ENCODE measurements at regions not wholly inside any gene's neighbourhood (a gene's known extent, or its start where the extent isn't known, plus 50 kb on each side); places are given as distances from the start of the nearest gene placed in this dataset.
"Not testable (repeated sequence)": the region's sequence is repeated elsewhere in the genome, so short reads cannot be mapped to it uniquely, and the experiment has no call there.

- ATAC-seq (ENCODE audit: low read depth in 2 of 2) (no peak), DNase-seq (no peak)
- peaks cover 0 to 26% (median 20%) of the 10 kb centered on the region in 7 donors for H3K9me3 Mint-ChIP-seq
- H3K27me3 Mint-ChIP-seq, result no peaks in the 10 kb centered on the region
- H3K27ac Mint-ChIP-seq, result no peak overlapping the region
- H3K4me1 Mint-ChIP-seq, result peaks cover 20 to 29% (median 24%) of the 10 kb centered on the region in 3 donors
- peaks cover 5 to 27% of the 10 kb centered on the region in 2 donors for H3K36me3 Mint-ChIP-seq
- no peak overlapping the region for H3K4me3 Mint-ChIP-seq
These were observed 210.5 kb downstream of the PALM2AKAP2 start for GRCh38 chr9:109990541-109990940.

GRCh38 chr9:109992293-109992692 lies 212.3 kb downstream of the PALM2AKAP2 start:
- no peak for DNase-seq
- Mint-ChIP-seq H3K27ac (peak overlapping the region in 1 of 6 donors; percentile 49), H3K9me3 (peaks cover 0 to 32% (median 22%) of the 10 kb centered on the region in 7 donors), H3K27me3 (no peaks in the 10 kb centered on the region), H3K36me3 (peaks cover 5 to 30% of the 10 kb centered on the region in 2 donors), H3K4me1 (peaks cover 20 to 29% (median 22%) of the 10 kb centered on the region in 3 donors), H3K4me3 (no peak overlapping the region)
- ATAC-seq (ENCODE audit: low read depth in 2 of 2), result no peak

GRCh38 chr9:109993250-109993978 lies 213.4 kb downstream of the PALM2AKAP2 start:
- no peak for ATAC-seq (ENCODE audit: low read depth in 2 of 2)
- Mint-ChIP-seq H3K9me3 (peaks cover 0 to 23% (median 15%) of the 10 kb centered on the region in 7 donors), H3K27ac (peak overlapping the region in 3 of 6 donors; percentile 46 to 83 (median 69)), H3K27me3 (no peaks in the 10 kb centered on the region), H3K4me3 (no peak overlapping the region), H3K4me1 (peaks cover 20 to 29% (median 22%) of the 10 kb centered on the region in 3 donors), H3K36me3 (peaks cover 5 to 24% of the 10 kb centered on the region in 2 donors)
- DNase-seq, result no peak

GRCh38 chr9:109994141-109994540 lies 213.8 kb downstream of the C9orf152 start:
- H3K27ac Mint-ChIP-seq, result peak overlapping the region in 2 of 6 donors; percentile 27 to 84
- ATAC-seq (ENCODE audit: low read depth in 2 of 2) (no peak), DNase-seq (no peak)
- no peaks in the 10 kb centered on the region for H3K27me3 Mint-ChIP-seq
- H3K4me3 Mint-ChIP-seq, result no peak overlapping the region
- H3K9me3 Mint-ChIP-seq, result peaks cover 0 to 18% (median 10%) of the 10 kb centered on the region in 7 donors
- peaks cover 20 to 27% (median 22%) of the 10 kb centered on the region in 3 donors for H3K4me1 Mint-ChIP-seq
- peaks cover 5 to 17% of the 10 kb centered on the region in 2 donors for H3K36me3 Mint-ChIP-seq

- no peak for ATAC-seq (ENCODE audit: low read depth in 2 of 2)
- peak overlapping the region in 1 of 6 donors; percentile 20 for H3K27ac Mint-ChIP-seq
These were observed 210.9 kb downstream of the C9orf152 start for GRCh38 chr9:109996936-109997580.

GRCh38 chr9:109997682-109998081 lies 210.3 kb downstream of the C9orf152 start:
- H3K27me3 Mint-ChIP-seq, result no peaks in the 10 kb centered on the region
- peaks cover 5 to 15% of the 10 kb centered on the region in 2 donors for H3K36me3 Mint-ChIP-seq
- peaks cover 0 to 12% (median 7%) of the 10 kb centered on the region in 7 donors for H3K9me3 Mint-ChIP-seq
- H3K4me3 Mint-ChIP-seq, result peak overlapping the region in 1 of 8 donors; percentile 1
- H3K4me1 Mint-ChIP-seq, result peaks cover 19 to 21% (median 20%) of the 10 kb centered on the region in 3 donors
- ATAC-seq (ENCODE audit: low read depth in 2 of 2) (no peak), DNase-seq (no peak)
- H3K27ac Mint-ChIP-seq, result peak overlapping the region in 2 of 6 donors; percentile 20 to 58

More at GRCh38 chr9:109996936-109997580, 210.9 kb downstream of the C9orf152 start:
- no peak for DNase-seq
- Mint-ChIP-seq H3K4me3 (no peak overlapping the region), H3K9me3 (peaks cover 0 to 12% (median 7%) of the 10 kb centered on the region in 7 donors), H3K4me1 (peaks cover 20 to 24% (median 20%) of the 10 kb centered on the region in 3 donors), H3K36me3 (peaks cover 5 to 15% of the 10 kb centered on the region in 2 donors), H3K27me3 (no peaks in the 10 kb centered on the region)

GRCh38 chr9:110005521-110005920 lies 202.4 kb downstream of the C9orf152 start:
- Mint-ChIP-seq H3K4me3 (peak overlapping the region in 6 of 8 donors; percentile 9 to 81 (median 58)), H3K9me3 (peaks cover 0 to 30% (median 12%) of the 10 kb centered on the region in 7 donors), H3K27ac (peak overlapping the region in 1 of 6 donors; percentile 68), H3K36me3 (peaks cover 0 to 18% of the 10 kb centered on the region in 2 donors), H3K4me1 (peaks cover 31 to 34% (median 32%) of the 10 kb centered on the region in 3 donors)
- H3K27me3 Mint-ChIP-seq; DNase-seq; ATAC-seq (ENCODE audit: low read depth in 2 of 2): not testable (repeated sequence)

GRCh38 chr9:110006657-110007056 lies 201.3 kb downstream of the C9orf152 start:
- Mint-ChIP-seq H3K4me3 (peak overlapping the region in 3 of 8 donors; percentile 16 to 54 (median 22)), H3K27ac (peak overlapping the region in 3 of 6 donors; percentile 56 to 93 (median 75)), H3K27me3 (no peaks in the 10 kb centered on the region), H3K4me1 (peaks cover 31 to 36% (median 32%) of the 10 kb centered on the region in 3 donors), H3K9me3 (peaks cover 0 to 25% (median 9%) of the 10 kb centered on the region in 7 donors), H3K36me3 (peaks cover 0 to 18% of the 10 kb centered on the region in 2 donors)
- DNase-seq (no peak), ATAC-seq (ENCODE audit: low read depth in 2 of 2) (no peak)

- Mint-ChIP-seq H3K36me3 (peaks cover 0 to 18% of the 10 kb centered on the region in 2 donors), H3K27ac (peak overlapping the region; percentile 40 to 93 (median 64)), H3K27me3 (no peaks in the 10 kb centered on the region), H3K9me3 (peaks cover 0 to 25% (median 9%) of the 10 kb centered on the region in 7 donors), H3K4me1 (peaks cover 31 to 37% (median 32%) of the 10 kb centered on the region in 3 donors), H3K4me3 (peak overlapping the region in 2 of 8 donors; percentile 17 to 42)
- no peak for ATAC-seq (ENCODE audit: low read depth in 2 of 2)
- DNase-seq, result no peak
These were observed 200.3 kb downstream of the C9orf152 start for GRCh38 chr9:110007477-110008270.

GRCh38 chr9:110008663-110009062 lies 199.3 kb downstream of the C9orf152 start:
- Mint-ChIP-seq H3K4me1 (peaks cover 31 to 39% (median 32%) of the 10 kb centered on the region in 3 donors), H3K9me3 (peaks cover 0 to 16% (median 8%) of the 10 kb centered on the region in 7 donors), H3K27me3 (no peaks in the 10 kb centered on the region), H3K27ac (no peak overlapping the region), H3K36me3 (peaks cover 0 to 18% of the 10 kb centered on the region in 2 donors), H3K4me3 (no peak overlapping the region)
- no peak for DNase-seq
- ATAC-seq (ENCODE audit: low read depth in 2 of 2), result no peak

GRCh38 chr9:110011628-110012320 lies 196.2 kb downstream of the C9orf152 start:
- H3K4me1 Mint-ChIP-seq, result peaks cover 14 to 19% (median 15%) of the 10 kb centered on the region in 3 donors

GRCh38 chr9:110013064-110013463 lies 194.9 kb downstream of the C9orf152 start:
- Mint-ChIP-seq H3K36me3 (peaks cover 0 to 3% of the 10 kb centered on the region in 2 donors), H3K4me1 (peaks cover 2 to 6% (median 5%) of the 10 kb centered on the region in 3 donors), H3K9me3 (peaks cover 0 to 2% (median 0%) of the 10 kb centered on the region in 7 donors), H3K27me3 (no peaks in the 10 kb centered on the region), H3K4me3 (peak overlapping the region in 1 of 8 donors; percentile 6), H3K27ac (no peak overlapping the region)
- DNase-seq (no peak), ATAC-seq (ENCODE audit: low read depth in 2 of 2) (no peak)

More at GRCh38 chr9:110011628-110012320, 196.2 kb downstream of the C9orf152 start:
- ATAC-seq (ENCODE audit: low read depth in 2 of 2), result no peak
- peaks cover 0 to 2% (median 0%) of the 10 kb centered on the region in 7 donors for H3K9me3 Mint-ChIP-seq
- H3K36me3 Mint-ChIP-seq, result no peaks in the 10 kb centered on the region
- no peak overlapping the region for H3K27ac Mint-ChIP-seq
- no peak overlapping the region for H3K4me3 Mint-ChIP-seq
- H3K27me3 Mint-ChIP-seq, result no peaks in the 10 kb centered on the region
- DNase-seq, result no peak
